ENCODE measurements at regions not wholly inside any gene's neighbourhood (a gene's known extent, or its start where the extent isn't known, plus 50 kb on each side); places are given as distances from the start of the nearest gene placed in this dataset.

- TF ChIP-seq, protein P1, sequence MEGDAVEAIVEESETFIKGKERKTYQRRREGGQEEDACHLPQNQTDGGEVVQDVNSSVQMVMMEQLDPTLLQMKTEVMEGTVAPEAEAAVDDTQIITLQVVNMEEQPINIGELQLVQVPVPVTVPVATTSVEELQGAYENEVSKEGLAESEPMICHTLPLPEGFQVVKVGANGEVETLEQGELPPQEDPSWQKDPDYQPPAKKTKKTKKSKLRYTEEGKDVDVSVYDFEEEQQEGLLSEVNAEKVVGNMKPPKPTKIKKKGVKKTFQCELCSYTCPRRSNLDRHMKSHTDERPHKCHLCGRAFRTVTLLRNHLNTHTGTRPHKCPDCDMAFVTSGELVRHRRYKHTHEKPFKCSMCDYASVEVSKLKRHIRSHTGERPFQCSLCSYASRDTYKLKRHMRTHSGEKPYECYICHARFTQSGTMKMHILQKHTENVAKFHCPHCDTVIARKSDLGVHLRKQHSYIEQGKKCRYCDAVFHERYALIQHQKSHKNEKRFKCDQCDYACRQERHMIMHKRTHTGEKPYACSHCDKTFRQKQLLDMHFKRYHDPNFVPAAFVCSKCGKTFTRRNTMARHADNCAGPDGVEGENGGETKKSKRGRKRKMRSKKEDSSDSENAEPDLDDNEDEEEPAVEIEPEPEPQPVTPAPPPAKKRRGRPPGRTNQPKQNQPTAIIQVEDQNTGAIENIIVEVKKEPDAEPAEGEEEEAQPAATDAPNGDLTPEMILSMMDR (IDR thresholded peaks at IDR 0.05), result no peak
- no peak for TF ChIP-seq POLR2A (IDR thresholded peaks at IDR 0.05)
These were observed 94.8 kb upstream of the CDK13 start for GRCh38 chr7:39855325-39855674.
